Gastroesophageal sphincter (tissue), 3 donors: ENCODE measurements at regions not wholly inside any gene's neighbourhood (a gene's known extent, or its start where the extent isn't known, plus 50 kb on each side); places are given as distances from the start of the nearest gene placed in this dataset.
"Not testable (repeated sequence)": the region's sequence is repeated elsewhere in the genome, so short reads cannot be mapped to it uniquely, and the experiment has no call there.

ENCODE experiments used
- CTCF ChIP-seq, 4 experiments: fragments of 200-600 bp in 2 of 4; fragments of 450-650 bp in 2 of 4; sonication (generic) in 1 of 4; IDR thresholded peaks; one replicate each; pipeline ENCODE4 v1.5.1; 2017 to 2019; ENCODE audit warnings: antibody characterized with exemption in 4 of 4, mild to moderate bottlenecking in 2 of 4, moderate library complexity in 2 of 4
- EP300 ChIP-seq: sonication (generic); formaldehyde crosslinking; IDR thresholded peaks from one replicate; pipeline ENCODE4 v1.6.1; 2017; ENCODE audit warnings: antibody characterized with exemption, mild to moderate bottlenecking
- POLR2A ChIP-seq, 2 donors: fragments of 450-650 bp; IDR thresholded peaks; one replicate each; pipeline ENCODE4 v1.6.1; 2017; ENCODE audit warnings: antibody characterized with exemption in 2 of 2, mild to moderate bottlenecking in 2 of 2, moderate library complexity in 1 of 2
- POLR2AphosphoS5 ChIP-seq: sonication (generic); formaldehyde crosslinking; IDR thresholded peaks from one replicate; pipeline ENCODE4 v1.6.1; 2017; ENCODE audit warnings: antibody characterized with exemption

GRCh38 chr15:20226531-20226930, 315.1 kb downstream of the GOLGA6L6 start:
- TF ChIP-seq EP300; POLR2A (IDR thresholded peaks at IDR 0.05); CTCF (IDR thresholded peaks at IDR 0.05); POLR2AphosphoS5: not testable (repeated sequence)
